ENCODE measurements at regions not wholly inside any gene's neighbourhood (a gene's known extent, or its start where the extent isn't known, plus 50 kb on each side); places are given as distances from the start of the nearest gene placed in this dataset.

DNA sequence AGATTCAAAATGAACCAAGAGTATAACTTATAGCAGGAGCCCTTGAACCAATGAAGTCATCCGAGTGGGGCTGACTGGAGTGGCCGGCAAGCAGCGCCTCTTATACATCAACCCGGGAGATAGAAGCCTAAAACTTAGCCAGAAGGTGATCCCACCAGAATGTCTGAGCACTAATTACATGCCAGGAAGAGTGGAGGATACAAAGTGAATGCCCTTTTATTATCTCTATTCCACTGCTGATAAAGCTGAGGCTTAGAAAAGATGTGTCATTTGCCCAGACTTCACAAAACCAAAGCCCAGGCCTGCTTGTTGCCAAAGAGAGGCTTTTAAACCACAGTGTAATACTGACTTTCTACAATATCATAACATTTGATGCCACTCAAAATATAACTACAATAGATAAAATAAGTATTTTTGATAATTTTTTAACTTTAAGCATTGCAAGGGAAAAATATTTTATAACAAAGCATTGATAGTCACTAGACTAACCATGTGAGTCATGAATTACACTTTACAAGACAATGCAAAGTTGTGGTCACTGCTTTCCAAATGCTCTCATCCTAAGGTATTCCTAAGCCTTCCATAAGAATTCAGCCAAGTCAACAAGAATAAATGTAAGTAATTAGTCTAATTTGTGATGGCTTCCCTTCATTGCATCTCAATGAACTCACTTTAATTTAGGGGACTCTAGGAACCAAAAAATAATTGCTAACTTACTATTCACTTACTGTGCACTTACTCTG lies 58.6 kb upstream of the ARID5B start:
- DNase-seq: no peak

DNA sequence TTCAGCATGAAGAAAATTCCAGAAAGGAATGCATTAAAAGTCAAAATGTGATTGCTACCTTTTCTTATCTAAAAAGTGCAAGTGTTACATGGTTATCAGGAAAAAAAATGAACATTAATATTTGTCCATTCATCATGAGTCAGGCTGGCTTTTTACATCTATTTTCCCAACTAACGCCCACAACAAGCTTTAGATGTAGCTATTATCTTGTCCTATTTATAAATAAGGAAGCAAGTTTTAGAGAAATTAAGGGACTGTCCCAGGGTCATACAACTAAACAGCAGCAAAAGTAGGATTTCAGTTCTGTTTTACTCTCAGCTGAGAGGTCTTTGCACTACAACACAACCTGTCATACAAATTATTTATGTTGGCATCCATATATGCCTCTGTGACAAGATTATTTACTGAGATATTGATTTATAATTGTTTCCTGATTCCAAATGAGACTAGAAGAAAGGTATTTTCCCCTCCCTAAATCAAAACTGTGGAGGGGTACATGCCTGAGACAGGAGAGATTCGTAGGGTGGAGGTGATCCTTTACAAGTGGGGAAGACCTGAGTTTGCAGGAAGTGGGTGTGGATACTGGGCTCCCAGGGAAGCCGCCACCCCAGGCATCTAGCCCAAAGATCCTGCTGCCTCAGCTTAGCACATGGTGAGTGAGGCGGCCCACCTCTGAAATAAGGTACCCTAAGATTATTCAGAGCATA lies 57.2 kb upstream of the ARID5B start:
- DNase-seq: no peak

DNA sequence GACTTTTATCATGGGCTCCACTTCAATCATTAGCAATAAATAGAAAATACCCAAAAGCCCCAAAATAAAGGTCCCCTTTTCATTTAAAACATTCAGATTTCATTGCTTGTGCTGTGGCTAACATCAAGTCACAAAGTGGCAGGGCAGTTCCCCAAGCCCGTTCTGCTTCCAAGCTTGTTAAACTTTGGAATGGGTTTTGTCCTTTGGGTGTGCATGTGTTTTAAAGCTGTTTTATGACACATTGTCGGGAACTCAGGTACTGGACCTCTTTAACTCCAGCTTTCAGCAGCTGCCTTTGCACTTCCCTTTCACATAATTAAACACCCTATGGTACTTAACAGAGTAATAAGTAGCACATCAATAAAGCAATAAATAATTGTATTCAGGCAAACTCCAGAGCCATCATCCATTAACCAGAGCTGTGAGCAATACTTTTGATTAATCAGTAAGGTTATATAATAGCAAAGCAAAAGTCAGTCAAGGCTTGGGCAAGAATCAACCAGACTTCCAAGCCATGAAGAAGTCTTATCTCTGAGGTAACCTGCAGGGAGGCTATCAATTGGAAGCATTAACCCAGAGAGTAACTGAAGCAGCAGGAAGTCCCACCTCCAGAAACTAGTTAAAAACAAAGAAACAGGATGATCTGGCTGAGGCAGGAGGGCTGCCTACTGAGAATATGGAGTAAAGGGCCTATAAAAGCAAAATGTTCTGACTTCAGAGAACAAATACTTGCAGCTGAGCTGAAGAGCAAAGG lies 56.1 kb upstream of the ARID5B start:
- DNase-seq: no peak

DNA sequence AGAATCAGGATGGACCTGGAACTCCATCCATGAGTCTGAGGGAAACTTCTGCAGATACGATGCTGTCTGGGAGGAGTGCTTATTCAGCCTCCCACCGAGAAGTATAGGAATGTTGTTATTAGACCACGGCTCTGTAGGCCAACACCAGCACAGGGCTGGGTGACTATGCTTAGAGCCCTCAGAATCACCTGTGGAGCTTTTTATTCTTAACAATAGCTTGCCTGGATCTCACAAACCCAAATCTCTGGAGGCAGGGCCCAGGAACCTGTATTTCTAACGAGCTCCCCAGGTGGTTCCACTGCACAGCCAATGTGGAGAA lies 55.6 kb upstream of the ARID5B start:
- DNase-seq: no peak

DNA sequence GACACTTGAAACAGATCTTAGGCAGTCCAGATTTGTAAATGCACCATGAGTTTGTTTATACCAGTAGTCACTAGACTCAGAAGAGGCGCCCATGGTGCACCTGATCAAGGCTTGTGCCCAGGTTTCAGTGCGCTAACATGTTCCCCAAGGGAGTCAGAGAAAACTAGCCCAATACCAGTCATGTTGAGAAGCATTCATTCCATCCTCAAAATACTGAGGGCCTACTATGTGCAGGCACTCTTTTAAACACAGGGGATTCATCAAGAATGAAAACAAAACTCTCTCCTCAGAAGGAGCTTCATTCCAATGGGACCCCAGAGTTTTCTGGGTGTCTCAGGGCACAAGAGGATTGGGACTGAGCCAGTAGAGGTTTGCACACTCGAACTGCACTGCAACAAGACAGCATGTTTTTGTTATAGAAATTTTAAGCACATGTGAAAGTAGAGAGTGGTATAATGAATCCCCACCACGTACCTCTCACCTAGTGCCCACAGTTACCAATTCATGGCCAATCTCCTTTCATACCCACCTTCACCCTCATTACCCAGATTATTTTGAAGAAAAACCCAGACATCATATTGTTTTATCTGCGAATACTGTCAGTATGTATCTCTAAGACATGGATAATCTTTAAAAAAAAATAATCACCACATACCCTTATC lies 55.0 kb upstream of the ARID5B start:
- no peak for DNase-seq

DNA sequence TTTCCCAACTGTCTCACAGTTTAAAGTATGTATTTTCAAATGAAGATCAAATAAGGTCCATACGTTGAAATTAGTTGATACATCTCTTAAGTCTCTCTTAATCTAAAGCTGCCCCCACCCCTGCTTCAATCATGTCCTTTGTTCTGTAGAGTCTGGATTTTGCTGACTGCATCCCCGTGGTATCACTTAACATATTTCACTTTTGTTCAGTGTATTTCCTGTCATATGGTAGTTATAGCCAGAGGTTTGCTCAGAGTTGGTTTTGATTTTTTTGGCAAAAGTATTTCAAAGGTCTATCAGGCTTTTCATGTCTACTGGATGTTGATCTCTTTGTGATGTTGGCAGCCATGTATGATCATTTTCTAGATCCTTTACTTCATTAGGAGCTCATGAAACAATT lies 54.4 kb upstream of the ARID5B start:
- DNase-seq: no peak

DNA sequence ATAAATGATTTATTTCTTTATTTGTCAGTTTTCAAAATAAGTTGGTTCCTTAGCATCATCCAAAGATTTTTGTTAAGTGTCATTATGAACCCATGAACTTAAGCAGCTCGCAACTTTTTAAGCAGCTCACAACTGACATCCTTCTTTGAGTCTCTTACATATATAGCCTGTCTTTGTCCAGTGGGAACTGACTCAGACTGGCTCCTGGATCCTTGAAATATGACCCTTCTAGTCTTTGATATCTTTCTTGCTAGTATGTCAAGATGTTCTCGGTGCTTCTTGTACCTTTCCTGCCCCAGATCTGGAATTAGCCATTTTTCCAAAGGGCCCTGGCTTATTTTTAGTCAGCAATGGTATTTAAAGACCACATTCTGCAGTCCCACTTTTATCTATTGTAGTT lies 53.9 kb upstream of the ARID5B start:
- no peak for DNase-seq

DNA sequence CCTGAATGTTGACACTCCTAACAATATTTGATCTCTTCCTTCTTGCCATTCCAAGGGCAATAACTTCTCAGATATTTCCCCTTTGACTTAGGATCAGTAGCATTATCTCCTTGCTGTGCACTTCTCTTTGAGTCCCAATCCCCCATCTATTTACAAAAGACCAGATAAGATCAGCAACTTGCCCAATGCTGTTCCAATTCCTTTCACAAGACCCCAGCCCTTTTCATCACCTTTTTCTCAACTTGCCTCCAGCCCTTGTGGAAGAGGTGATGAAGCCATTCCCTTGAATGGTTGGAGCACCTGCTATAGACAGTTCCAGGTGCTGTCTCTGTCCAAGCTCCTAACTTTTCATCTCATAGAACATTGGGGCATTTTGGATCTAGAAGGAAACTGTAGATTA lies 51.1 kb upstream of the ARID5B start:
- DNase-seq: no peak
